Parathyroid adenoma (tissue), 2 donors: ENCODE measurements at regions not wholly inside any gene's neighbourhood (a gene's known extent, or its start where the extent isn't known, plus 50 kb on each side); places are given as distances from the start of the nearest gene placed in this dataset.

Source experiments
- H2AFZ ChIP-seq: fragments of 300-600 bp; sonication (generic); one replicate; pipeline ENCODE4 v1.7.0; 2017; ENCODE audit warnings: antibody characterized with exemption, mild to moderate bottlenecking
- H3K27ac ChIP-seq: fragments of 300-600 bp; sonication (generic); one replicate; pipeline ENCODE4 v1.7.0; 2017
- H3K27me3 ChIP-seq: fragments of 300-600 bp; sonication (generic); one replicate; pipeline ENCODE4 v1.7.0; 2017; ENCODE audit warnings: low read length; ENCODE audit not compliant: control insufficient read depth, insufficient read depth
- H3K36me3 ChIP-seq: fragments of 300-600 bp; sonication (generic); one replicate; pipeline ENCODE4 v1.7.0; 2017; ENCODE audit warnings: low read length; ENCODE audit not compliant: control insufficient read depth, insufficient read depth
- H3K4me1 ChIP-seq: fragments of 300-600 bp; sonication (generic); one replicate; pipeline ENCODE4 v1.7.0; 2017; ENCODE audit warnings: control low read depth
- H3K4me2 ChIP-seq: fragments of 300-600 bp; sonication (generic); one replicate; pipeline ENCODE4 v1.7.0; 2017; ENCODE audit warnings: low read length
- H3K4me3 ChIP-seq: fragments of 300-600 bp; sonication (generic); one replicate; pipeline ENCODE4 v1.7.0; 2017; ENCODE audit warnings: low read depth, low read length
- H3K79me2 ChIP-seq: fragments of 300-600 bp; sonication (generic); one replicate; pipeline ENCODE4 v1.7.0; 2017; ENCODE audit warnings: control low read depth
- H3K9ac ChIP-seq: fragments of 300-600 bp; sonication (generic); one replicate; pipeline ENCODE4 v1.7.0; 2017; ENCODE audit warnings: mild to moderate bottlenecking
- H3K9me3 ChIP-seq: fragments of 300-600 bp; sonication (generic); one replicate; pipeline ENCODE4 v1.7.0; 2017; ENCODE audit warnings: low read length; ENCODE audit not compliant: control insufficient read depth
- TF ChIP-seq, protein P1 (sequence below): fragments of 300-600 bp; sonication (generic); IDR thresholded peaks from one replicate; pipeline ENCODE4 v1.7.0; 2017; ENCODE audit warnings: antibody characterized with exemption, mild to moderate bottlenecking
- donor health status: primary hyperparathyroidism.

DNA sequence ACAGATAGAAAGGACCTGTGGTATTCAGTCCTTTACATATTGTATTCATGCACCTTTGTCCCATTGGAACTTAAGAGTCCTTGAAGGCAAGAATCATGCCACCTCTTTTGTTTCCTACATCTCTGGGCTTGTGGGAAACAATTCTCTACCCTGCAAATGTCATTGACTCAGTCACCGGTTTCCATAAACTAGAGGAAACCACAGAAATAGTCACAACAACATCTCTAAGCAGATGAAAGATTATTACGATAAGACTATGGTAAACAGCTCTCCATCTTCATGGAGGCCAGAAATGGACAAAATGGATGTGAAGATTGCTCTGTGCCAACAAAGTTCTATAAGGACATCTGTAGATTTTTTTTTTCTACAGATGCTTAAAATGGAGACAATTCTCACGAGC is 165.5 kb downstream of the PIK3R1 start:
- TF ChIP-seq, protein P1, sequence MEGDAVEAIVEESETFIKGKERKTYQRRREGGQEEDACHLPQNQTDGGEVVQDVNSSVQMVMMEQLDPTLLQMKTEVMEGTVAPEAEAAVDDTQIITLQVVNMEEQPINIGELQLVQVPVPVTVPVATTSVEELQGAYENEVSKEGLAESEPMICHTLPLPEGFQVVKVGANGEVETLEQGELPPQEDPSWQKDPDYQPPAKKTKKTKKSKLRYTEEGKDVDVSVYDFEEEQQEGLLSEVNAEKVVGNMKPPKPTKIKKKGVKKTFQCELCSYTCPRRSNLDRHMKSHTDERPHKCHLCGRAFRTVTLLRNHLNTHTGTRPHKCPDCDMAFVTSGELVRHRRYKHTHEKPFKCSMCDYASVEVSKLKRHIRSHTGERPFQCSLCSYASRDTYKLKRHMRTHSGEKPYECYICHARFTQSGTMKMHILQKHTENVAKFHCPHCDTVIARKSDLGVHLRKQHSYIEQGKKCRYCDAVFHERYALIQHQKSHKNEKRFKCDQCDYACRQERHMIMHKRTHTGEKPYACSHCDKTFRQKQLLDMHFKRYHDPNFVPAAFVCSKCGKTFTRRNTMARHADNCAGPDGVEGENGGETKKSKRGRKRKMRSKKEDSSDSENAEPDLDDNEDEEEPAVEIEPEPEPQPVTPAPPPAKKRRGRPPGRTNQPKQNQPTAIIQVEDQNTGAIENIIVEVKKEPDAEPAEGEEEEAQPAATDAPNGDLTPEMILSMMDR, result no peak
- H3K4me2 ChIP-seq, result no peak overlapping the region
- peak overlapping the region; percentile 21 for H2AFZ ChIP-seq
- H3K27me3 ChIP-seq, result no peaks in the 10 kb centered on the region
- H3K79me2 ChIP-seq, result no peaks in the 10 kb centered on the region
- H3K9ac ChIP-seq, result no peak overlapping the region
- no peak overlapping the region for H3K4me3 ChIP-seq
- H3K4me1 ChIP-seq, result peaks cover 18% of the 10 kb centered on the region
- no peaks in the 10 kb centered on the region for H3K9me3 ChIP-seq
- H3K36me3 ChIP-seq, result no peaks in the 10 kb centered on the region
- no peak overlapping the region for H3K27ac ChIP-seq

DNA sequence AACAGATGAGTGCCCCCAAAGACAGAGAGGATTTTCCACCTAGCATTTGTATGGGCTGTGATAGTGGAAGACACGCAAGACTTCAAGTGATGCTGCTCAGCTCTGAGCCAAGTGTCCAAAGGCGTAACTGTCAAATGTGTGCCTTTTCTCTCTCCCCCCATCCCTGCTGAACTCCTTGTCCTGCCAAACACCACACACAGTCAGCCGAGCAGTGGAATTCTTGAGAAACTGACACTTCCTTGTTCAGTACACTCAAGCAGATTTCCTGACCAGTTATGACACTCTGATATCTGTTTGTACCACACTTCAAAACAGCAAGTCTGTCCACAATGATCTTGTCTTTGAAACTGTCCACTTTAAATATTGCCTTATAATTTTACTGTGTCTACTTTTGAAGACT is 166.4 kb downstream of the PIK3R1 start:
- H3K9me3 ChIP-seq, result no peaks in the 10 kb centered on the region
- no peaks in the 10 kb centered on the region for H3K27me3 ChIP-seq
- no peak overlapping the region for H3K4me2 ChIP-seq
- no peak overlapping the region for H3K4me3 ChIP-seq
- no peaks in the 10 kb centered on the region for H3K36me3 ChIP-seq
- no peak overlapping the region for H3K9ac ChIP-seq
- TF ChIP-seq, protein P1, result no peak
- H3K4me1 ChIP-seq, result peaks cover 18% of the 10 kb centered on the region
- no peaks in the 10 kb centered on the region for H3K79me2 ChIP-seq
- H3K27ac ChIP-seq, result no peak overlapping the region
- H2AFZ ChIP-seq, result peak overlapping the region; percentile 58

DNA sequence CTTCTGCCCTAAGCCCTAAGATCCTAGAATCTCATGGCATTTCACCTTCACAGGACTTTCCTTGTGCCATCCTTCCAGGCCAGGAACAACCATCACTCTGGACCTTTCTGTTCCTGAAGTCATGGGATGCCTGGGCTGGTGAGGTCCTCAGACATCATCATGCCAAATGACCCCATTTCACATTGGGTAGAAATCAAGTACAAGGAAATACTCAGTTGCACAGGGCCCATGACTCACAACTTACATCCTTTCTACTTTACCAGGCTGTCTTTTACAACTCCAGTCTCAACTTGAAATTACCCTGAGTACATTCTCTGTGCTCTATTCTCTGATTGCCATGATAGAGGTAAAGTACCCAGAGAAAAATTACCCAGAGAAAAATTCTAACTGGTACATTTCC is 167.1 kb downstream of the PIK3R1 start:
- H2AFZ ChIP-seq, result no peak overlapping the region
- no peaks in the 10 kb centered on the region for H3K9me3 ChIP-seq
- peaks cover 18% of the 10 kb centered on the region for H3K4me1 ChIP-seq
- no peak overlapping the region for H3K27ac ChIP-seq
- H3K4me2 ChIP-seq, result no peak overlapping the region
- no peaks in the 10 kb centered on the region for H3K27me3 ChIP-seq
- H3K36me3 ChIP-seq, result no peaks in the 10 kb centered on the region
- no peak overlapping the region for H3K4me3 ChIP-seq
- no peaks in the 10 kb centered on the region for H3K79me2 ChIP-seq
- no peak overlapping the region for H3K9ac ChIP-seq
- TF ChIP-seq, protein P1, result no peak

DNA sequence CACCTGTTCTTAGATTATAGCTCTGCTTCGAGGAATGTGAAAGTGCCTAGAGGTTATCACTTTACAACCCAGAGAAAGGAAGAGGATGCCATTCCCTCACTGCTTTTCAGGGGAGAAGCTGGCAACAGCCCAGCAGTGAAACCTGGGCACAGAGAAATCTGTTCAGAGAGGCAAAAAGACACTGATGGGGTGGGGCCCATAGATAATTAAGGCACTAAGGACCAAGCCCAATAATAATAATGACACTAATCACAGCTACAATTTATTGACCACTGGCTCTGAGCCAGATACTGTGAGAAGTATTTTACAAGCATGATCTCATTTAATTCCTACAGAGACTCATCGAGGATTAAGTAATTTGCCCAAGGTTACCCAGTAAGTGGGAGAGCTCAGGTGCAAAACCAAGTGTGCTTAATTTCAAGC is 168.3 kb downstream of the PIK3R1 start:
- Histone ChIP-seq H3K4me1 (peaks cover 18% of the 10 kb centered on the region), H3K79me2 (no peaks in the 10 kb centered on the region), H3K27me3 (no peaks in the 10 kb centered on the region), H3K4me2 (no peak overlapping the region), H2AFZ (peak overlapping the region; percentile 39), H3K9ac (no peak overlapping the region), H3K4me3 (no peak overlapping the region), H3K27ac (no peak overlapping the region), H3K36me3 (no peaks in the 10 kb centered on the region), H3K9me3 (no peaks in the 10 kb centered on the region)
- TF ChIP-seq, protein P1, result no peak

DNA sequence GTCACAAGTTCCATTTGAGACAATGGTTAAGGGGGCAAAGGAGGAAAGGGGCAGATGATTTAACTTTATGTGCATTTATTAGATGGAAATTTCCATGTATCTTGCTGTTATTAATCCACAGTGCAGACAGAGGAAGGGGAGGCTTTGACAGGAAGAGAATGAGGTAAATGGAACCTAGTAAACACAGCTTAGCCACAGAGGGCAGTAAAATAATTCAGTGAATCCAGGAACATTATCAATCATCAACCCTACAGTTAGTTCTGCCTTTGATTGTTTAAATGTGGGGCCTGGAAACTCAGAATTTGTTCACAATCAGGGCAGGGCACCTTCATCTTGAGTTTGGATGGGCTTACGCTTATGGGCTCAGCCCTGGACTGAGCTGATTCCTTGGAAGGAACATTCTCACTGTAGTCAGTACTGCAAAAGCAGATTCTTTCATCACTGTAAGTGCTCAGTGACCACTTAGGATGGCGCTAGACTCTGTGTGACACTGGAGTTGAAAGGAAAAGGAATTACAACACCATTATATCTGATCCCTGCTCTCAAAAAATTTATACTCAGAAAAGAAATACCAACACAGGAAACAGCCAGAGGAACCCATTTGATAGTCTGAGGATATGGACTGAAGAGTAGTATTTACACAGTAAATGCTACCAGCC is 169.5 kb downstream of the PIK3R1 start:
- Histone ChIP-seq H3K27ac (peak overlapping the region; percentile 22), H3K4me1 (peaks cover 18% of the 10 kb centered on the region), H3K9me3 (no peaks in the 10 kb centered on the region), H3K4me2 (no peak overlapping the region), H2AFZ (peak overlapping the region; percentile 39), H3K4me3 (no peak overlapping the region), H3K79me2 (no peaks in the 10 kb centered on the region), H3K36me3 (no peaks in the 10 kb centered on the region), H3K27me3 (no peaks in the 10 kb centered on the region), H3K9ac (no peak overlapping the region)
- TF ChIP-seq, protein P1, result no peak
